Smooth muscle cell (in vitro differentiated cells): ENCODE measurements at regions not wholly inside any gene's neighbourhood (a gene's known extent, or its start where the extent isn't known, plus 50 kb on each side); places are given as distances from the start of the nearest gene placed in this dataset.

Source experiments
- DNase-seq: peaks from one replicate; lab custom pipeline; 2025; ENCODE audit not compliant: unreplicated experiment; lab: John Stamatoyannopoulos, UW
- H2AFZ ChIP-seq: fragments of 200-600 bp; sonication (generic); 2 replicates; pipeline ENCODE4 v1.6.0; 2016; ENCODE audit warnings: antibody characterized with exemption, low read depth, mild to moderate bottlenecking
- H3F3A ChIP-seq: fragments of 200-600 bp; sonication (generic); 2 replicates; pipeline ENCODE4 v1.6.0; 2017; ENCODE audit warnings: antibody characterized with exemption, low read depth
- H3K27ac ChIP-seq: fragments of 200-600 bp; sonication (generic); 2 replicates; pipeline ENCODE4 v1.5.1; 2016; ENCODE audit warnings: low read depth, mild to moderate bottlenecking
- H3K27me3 ChIP-seq: fragments of 200-600 bp; sonication (generic); 2 replicates; pipeline ENCODE4 v1.6.1; 2016; ENCODE audit warnings: low read depth, mild to moderate bottlenecking
- H3K36me3 ChIP-seq: fragments of 200-600 bp; sonication (generic); 2 replicates; pipeline ENCODE4 v1.5.1; 2016; ENCODE audit warnings: low read depth
- H3K4me1 ChIP-seq: fragments of 200-600 bp; sonication (generic); 2 replicates; pipeline ENCODE4 v1.5.1; 2016; ENCODE audit warnings: low read depth
- H3K4me2 ChIP-seq: fragments of 200-600 bp; sonication (generic); 2 replicates; pipeline ENCODE4 v1.6.0; 2016; ENCODE audit warnings: mild to moderate bottlenecking
- H3K4me3 ChIP-seq: fragments of 200-600 bp; sonication (generic); 2 replicates; pipeline ENCODE4 v1.5.1; 2016; ENCODE audit warnings: mild to moderate bottlenecking
- H3K79me2 ChIP-seq: fragments of 200-600 bp; sonication (generic); 2 replicates; pipeline ENCODE4 v1.6.0; 2016; ENCODE audit warnings: low read depth, mild to moderate bottlenecking
- H3K9ac ChIP-seq: fragments of 200-600 bp; sonication (generic); 2 replicates; pipeline ENCODE4 v1.6.0; 2016; ENCODE audit warnings: low read depth
- H3K9me3 ChIP-seq: fragments of 200-600 bp; sonication (generic); replicated peaks from 2 replicates; pipeline ENCODE4 v1.5.1; 2016; ENCODE audit warnings: low read depth
- H4K20me1 ChIP-seq: fragments of 200-600 bp; sonication (generic); 2 replicates; pipeline ENCODE4 v1.6.0; 2016; ENCODE audit warnings: low read depth
- WGBS: methylation state at CpG from one replicate; pipeline ENCODE4 v1.1.7; 2016; ENCODE audit warnings: low lambda C conversion rate; 5-methylcytosine and 5-hydroxymethylcytosine counted together
- TF ChIP-seq, protein P1 (sequence below): fragments of 200-600 bp; sonication (generic); IDR thresholded peaks from 2 replicates; pipeline ENCODE4 v1.5.1; 2017; ENCODE audit warnings: borderline replicate concordance, mild to moderate bottlenecking, antibody characterized with exemption; ENCODE audit not compliant: insufficient read depth, poor library complexity, severe bottlenecking

GRCh38 chr14:66133666-66134065, 352.5 kb upstream of the CCDC196 start:
- Histone ChIP-seq H3K4me2 (no peak overlapping the region), H3K4me1 (no peaks in the 10 kb centered on the region), H3K9ac (no peak overlapping the region), H3K27ac (no peak overlapping the region), H3K79me2 (no peaks in the 10 kb centered on the region), H3K9me3 (no peaks in the 10 kb centered on the region), H3K36me3 (no peaks in the 10 kb centered on the region), H3F3A (no peaks in the 10 kb centered on the region), H3K27me3 (no peaks in the 10 kb centered on the region), H3K4me3 (no peak overlapping the region), H2AFZ (no peak overlapping the region), H4K20me1 (no peaks in the 10 kb centered on the region)
- TF ChIP-seq, protein P1, sequence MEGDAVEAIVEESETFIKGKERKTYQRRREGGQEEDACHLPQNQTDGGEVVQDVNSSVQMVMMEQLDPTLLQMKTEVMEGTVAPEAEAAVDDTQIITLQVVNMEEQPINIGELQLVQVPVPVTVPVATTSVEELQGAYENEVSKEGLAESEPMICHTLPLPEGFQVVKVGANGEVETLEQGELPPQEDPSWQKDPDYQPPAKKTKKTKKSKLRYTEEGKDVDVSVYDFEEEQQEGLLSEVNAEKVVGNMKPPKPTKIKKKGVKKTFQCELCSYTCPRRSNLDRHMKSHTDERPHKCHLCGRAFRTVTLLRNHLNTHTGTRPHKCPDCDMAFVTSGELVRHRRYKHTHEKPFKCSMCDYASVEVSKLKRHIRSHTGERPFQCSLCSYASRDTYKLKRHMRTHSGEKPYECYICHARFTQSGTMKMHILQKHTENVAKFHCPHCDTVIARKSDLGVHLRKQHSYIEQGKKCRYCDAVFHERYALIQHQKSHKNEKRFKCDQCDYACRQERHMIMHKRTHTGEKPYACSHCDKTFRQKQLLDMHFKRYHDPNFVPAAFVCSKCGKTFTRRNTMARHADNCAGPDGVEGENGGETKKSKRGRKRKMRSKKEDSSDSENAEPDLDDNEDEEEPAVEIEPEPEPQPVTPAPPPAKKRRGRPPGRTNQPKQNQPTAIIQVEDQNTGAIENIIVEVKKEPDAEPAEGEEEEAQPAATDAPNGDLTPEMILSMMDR: no peak
- DNase-seq: no peak

- no peaks in the 10 kb centered on the region for H3K27me3 ChIP-seq
- H3K9me3 ChIP-seq: no peaks in the 10 kb centered on the region
- H3K9ac ChIP-seq: no peak overlapping the region
- no peaks in the 10 kb centered on the region for H3K36me3 ChIP-seq
- H4K20me1 ChIP-seq: no peaks in the 10 kb centered on the region
- no peaks in the 10 kb centered on the region for H3K4me1 ChIP-seq
- no peaks in the 10 kb centered on the region for H3K79me2 ChIP-seq
- TF ChIP-seq, protein P1: no peak
- no peak overlapping the region for H2AFZ ChIP-seq
- no peak for DNase-seq
- WGBS: 98% methylated on average over 2 of the region's 2 CpGs
- no peak overlapping the region for H3K27ac ChIP-seq
- H3F3A ChIP-seq: no peaks in the 10 kb centered on the region
- H3K4me2 ChIP-seq: no peak overlapping the region
- no peak overlapping the region for H3K4me3 ChIP-seq
These were observed 350.3 kb upstream of the CCDC196 start for GRCh38 chr14:66135831-66136230.

GRCh38 chr14:66137081-66137480, 349.1 kb upstream of the CCDC196 start:
- Histone ChIP-seq H2AFZ (no peak overlapping the region), H3K4me2 (no peak overlapping the region), H3K4me3 (no peak overlapping the region), H3K27me3 (no peaks in the 10 kb centered on the region), H3K36me3 (no peaks in the 10 kb centered on the region), H4K20me1 (no peaks in the 10 kb centered on the region), H3F3A (no peaks in the 10 kb centered on the region), H3K9me3 (no peaks in the 10 kb centered on the region), H3K4me1 (no peaks in the 10 kb centered on the region), H3K9ac (no peak overlapping the region), H3K79me2 (no peaks in the 10 kb centered on the region), H3K27ac (no peak overlapping the region)
- TF ChIP-seq, protein P1: no peak
- WGBS: 74% methylated on average over 8 of the region's 8 CpGs
- DNase-seq: no peak

GRCh38 chr14:66139432-66139831, 346.7 kb upstream of the CCDC196 start:
- Histone ChIP-seq H3K27ac (no peak overlapping the region), H3K27me3 (no peaks in the 10 kb centered on the region), H3K36me3 (no peaks in the 10 kb centered on the region), H3K79me2 (no peaks in the 10 kb centered on the region), H3F3A (no peaks in the 10 kb centered on the region), H4K20me1 (no peaks in the 10 kb centered on the region), H3K9ac (no peak overlapping the region), H2AFZ (no peak overlapping the region), H3K4me2 (no peak overlapping the region), H3K4me1 (peaks cover 3% of the 10 kb centered on the region), H3K9me3 (no peaks in the 10 kb centered on the region), H3K4me3 (no peak overlapping the region)
- TF ChIP-seq, protein P1: no peak
- no peak for DNase-seq
